GM18858 (cell line): ENCODE measurements at regions not wholly inside any gene's neighbourhood (a gene's known extent, or its start where the extent isn't known, plus 50 kb on each side); places are given as distances from the start of the nearest gene placed in this dataset.
"Not testable (repeated sequence)": the region's sequence is repeated elsewhere in the genome, so short reads cannot be mapped to it uniquely, and the experiment has no call there.

Experiments used
- ATAC-seq: cut with Tn5 transposase; IDR thresholded peaks from one replicate; pipeline ENCODE4 v1.9.1; 2021; ENCODE audit not compliant: unreplicated experiment

DNA sequence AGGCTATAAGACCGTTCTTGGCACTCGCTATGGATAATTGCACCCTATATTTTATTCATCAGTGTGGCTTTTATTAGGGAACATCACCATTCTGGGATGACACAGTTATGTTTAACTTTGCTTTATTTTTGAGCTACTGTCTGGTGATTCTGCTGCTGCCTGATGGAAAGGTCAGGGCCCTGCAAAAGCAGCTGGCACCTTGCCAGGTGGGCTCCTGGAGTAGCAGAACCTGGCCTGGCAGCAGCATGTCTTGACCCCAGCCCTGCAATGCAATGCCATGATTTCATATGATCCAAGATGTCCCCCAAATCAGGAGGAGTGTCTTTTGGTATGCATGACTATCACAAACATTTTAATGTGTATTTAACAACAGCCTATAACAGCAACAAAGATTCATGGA is 228.4 kb upstream of the RSPO3 start:
- no peak for ATAC-seq

- ATAC-seq, result no peak
These were observed 227.3 kb upstream of the RSPO3 start for GRCh38 chr6:126891158-126891557.

GRCh38 chr6:126892869-126893268 is 225.6 kb upstream of the RSPO3 start:
- not testable (repeated sequence) for ATAC-seq

DNA sequence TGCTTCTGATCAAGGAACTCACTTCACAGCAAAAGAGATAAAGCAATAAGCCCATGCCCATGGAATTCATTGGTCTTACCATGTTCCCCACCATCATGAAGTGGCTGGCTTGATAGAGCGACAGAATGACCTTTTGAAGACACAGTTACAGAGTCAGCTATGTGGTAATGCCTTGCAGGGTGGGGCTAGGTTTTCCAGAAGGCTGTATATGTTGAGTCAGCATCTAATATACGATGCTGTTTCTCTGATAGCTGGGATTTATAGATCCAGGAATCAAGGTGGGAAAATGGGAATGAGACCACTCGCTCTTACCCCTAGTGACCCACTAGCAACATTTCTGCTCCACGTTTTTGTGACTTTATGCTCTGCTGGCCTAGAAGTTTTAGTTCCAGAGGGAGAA is 220.7 kb upstream of the RSPO3 start:
- no peak for ATAC-seq

- ATAC-seq, result no peak
These were observed 214.3 kb upstream of the RSPO3 start for GRCh38 chr6:126904176-126904575.

GRCh38 chr6:126905917-126906316 is 212.6 kb upstream of the RSPO3 start:
- no peak for ATAC-seq

DNA sequence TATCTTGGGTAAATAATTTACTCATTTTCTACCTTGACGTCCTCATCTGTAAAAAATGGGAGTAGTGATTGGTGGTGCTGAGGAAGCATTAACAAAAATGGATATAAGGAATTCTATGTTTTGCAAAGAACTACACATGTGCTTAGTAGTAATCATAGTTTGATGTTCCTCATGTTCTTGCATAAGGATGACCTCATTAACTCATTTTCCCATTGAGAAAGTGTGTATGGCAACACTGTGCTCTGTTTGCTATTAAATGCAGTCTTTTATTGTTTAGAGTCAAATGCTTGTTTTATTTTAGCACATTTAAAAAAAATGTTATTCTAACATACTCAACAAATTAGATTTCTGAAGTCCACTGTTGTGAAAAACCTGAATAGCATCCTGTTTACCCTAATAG is 211.2 kb upstream of the RSPO3 start:
- ATAC-seq, result no peak

- ATAC-seq, result no peak
These were observed 210.5 kb upstream of the RSPO3 start for GRCh38 chr6:126907996-126908395.

- no peak for ATAC-seq
These were observed 209.0 kb upstream of the RSPO3 start for GRCh38 chr6:126909493-126909892.

- ATAC-seq, result no peak
These were observed 204.8 kb upstream of the RSPO3 start for GRCh38 chr6:126913651-126914050.

GRCh38 chr6:126914172-126914571 is 204.3 kb upstream of the RSPO3 start:
- ATAC-seq, result no peak

DNA sequence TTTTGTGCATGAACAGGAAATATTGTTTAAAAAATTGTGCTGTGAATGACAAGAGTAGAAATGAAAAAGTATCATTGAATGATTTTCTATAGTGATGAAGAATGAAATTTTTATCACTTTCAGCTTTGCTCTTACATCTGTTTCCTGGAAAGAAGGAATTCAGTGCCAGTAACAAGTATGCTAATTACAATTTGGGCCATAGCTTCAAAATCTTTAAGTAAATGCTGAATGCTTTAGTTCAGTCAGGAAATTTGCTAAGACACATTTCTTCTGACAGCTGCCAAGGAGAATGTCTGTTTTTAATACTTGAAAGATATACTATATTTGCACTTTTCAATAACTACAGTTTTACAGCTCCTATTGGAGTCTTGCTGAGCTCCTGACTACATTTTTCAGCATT is 203.7 kb upstream of the RSPO3 start:
- no peak for ATAC-seq

- ATAC-seq, result no peak
These were observed 198.5 kb upstream of the RSPO3 start for GRCh38 chr6:126919947-126920346.

DNA sequence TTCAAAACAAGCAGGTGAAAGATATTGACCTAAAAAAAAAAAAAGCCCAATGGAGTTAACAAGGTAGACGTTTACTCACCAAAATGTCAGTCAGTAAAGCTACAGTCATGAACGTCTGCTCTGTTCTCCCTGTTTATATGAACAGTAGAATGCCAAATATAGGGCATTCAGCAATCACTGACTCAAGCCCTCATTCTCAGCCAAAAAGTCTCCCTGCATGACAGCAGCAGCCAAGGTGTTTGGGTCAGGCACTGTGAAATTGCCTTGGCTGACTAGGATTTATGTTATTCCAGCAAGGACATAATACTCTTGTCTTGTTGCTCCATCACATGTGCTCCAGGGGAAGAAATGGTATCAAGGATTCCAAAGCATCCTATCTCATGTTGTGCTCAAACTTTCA is 194.7 kb upstream of the RSPO3 start:
- no peak for ATAC-seq

DNA sequence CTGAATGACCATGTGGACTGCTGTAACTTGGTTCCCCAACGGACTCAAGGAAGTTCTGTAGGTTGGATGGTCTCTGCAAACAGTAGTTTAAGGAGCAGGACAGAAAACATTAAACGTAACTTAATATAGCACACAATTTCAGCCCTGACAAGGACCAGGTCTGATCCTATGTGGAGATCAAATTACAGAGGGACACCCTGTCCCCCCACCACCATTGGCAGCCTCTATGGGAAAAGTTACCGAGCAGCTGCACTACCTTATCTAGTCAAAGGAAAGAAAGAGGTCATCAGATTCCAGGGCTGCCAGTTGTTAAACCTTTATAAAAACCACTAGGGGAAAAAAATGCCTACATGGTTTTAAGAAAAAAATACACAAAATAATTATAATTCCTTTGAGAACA is 191.5 kb upstream of the RSPO3 start:
- ATAC-seq, result no peak

GRCh38 chr6:126927841-126928240 is 190.6 kb upstream of the RSPO3 start:
- ATAC-seq, result no peak

DNA sequence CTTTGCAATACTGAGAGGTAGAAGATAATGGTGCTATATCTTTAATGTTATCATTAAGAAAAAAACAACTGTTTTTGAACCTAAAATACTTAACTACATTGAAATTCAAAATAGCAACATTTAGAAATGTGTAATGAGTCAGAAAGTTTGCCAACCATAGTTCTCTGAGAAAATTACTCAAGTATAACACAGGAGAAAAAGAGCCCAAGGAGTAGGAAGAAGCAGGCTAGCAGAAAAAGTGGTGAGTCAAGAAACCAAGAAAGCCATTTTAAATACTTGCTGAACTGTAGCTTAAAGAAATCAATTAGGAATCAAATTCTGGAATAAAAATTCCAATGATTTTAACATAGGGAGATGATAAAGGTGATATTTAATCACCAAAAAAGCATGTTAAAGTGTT is 181.0 kb upstream of the RSPO3 start:
- ATAC-seq, result no peak

DNA sequence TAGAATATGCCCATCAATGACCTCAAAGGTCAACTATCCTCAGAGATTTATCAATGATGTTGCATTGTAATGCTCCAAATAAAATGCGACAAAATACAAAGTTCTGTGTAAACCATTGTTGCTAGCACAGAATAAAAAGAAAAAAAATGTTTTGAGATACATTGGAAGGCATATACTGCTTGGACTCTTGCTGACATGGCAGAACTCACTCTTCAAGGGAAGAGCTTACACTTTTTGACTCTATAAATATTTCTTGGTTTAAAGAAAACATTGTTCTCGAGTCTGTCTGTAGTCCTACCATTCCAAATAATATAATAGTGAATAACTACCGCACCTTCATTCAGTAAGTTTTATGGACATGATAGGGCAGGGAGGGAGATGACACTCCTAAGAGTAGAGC is 178.7 kb upstream of the RSPO3 start:
- ATAC-seq, result no peak

DNA sequence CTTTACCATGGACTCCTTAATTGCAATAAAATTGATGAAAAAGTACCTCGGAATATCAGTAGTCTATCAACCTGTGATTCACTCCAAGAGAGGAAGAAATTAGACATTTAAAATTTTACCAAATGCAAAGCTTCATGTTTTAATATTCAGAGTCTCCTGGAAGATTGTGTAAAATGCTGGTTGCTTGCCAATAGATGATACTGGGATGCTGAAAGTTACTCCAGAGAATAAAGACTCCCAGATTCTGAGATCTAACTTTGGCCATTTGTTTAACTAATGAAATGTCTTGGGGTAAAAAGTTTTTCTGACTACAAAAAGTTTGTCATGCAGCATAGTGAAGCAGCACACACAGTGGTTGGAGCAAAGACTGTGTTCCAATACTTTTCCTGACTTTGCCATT is 176.7 kb upstream of the RSPO3 start:
- ATAC-seq, result no peak

GRCh38 chr6:126944512-126944911 is 174.0 kb upstream of the RSPO3 start:
- ATAC-seq, result no peak

DNA sequence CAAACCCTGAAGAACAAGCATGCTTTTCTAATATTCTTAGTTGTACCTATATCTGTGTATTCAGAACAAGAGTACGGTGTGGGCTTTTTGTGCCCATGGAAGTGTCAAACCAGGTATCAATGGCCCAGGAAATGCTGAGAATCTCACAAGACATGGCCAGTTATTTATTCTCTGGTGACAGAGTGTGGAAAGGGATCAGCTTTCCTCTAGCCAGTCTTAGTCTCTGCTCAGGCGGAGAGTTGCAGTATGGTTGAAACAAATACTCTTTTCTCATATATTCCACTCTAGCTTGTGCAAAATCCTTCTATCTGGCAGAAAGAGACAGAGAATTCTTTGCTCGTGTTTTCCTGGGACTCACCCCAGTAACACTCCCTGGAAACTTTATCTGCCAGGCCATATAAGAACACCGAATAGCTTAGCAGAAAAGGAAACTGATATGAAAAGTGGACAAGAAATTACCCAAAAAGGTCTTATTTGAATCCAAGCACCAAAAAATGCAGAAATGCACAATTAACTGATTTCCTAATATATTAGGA is 173.3 kb upstream of the RSPO3 start:
- ATAC-seq, result no peak

DNA sequence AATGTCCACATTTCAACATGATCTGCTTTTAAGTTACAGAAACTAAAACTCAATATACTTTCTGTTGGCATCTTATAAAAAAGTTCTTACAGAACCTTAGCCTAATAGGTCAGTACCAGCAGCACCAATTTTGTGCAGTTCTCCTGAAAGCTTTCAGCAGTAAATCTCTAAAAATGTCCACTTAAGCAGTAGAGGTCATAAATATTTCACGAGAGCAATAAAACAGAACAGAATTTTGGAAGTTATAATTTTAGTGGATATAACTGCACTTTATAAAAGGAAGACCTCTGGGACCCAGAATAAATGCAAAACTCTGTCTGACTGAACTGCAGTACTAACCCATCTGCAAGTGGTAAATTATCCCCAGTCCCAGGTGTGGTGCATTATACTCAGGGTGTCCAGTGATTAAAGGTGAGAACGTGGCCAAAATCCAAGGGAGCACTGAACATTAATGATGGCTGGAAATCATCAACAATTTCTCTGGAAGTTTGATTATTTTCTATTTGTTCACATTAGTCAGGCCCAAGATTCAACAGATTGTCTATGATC is 172.6 kb upstream of the RSPO3 start:
- no peak for ATAC-seq

- ATAC-seq, result no peak
These were observed 171.4 kb upstream of the RSPO3 start for GRCh38 chr6:126947070-126947469.

DNA sequence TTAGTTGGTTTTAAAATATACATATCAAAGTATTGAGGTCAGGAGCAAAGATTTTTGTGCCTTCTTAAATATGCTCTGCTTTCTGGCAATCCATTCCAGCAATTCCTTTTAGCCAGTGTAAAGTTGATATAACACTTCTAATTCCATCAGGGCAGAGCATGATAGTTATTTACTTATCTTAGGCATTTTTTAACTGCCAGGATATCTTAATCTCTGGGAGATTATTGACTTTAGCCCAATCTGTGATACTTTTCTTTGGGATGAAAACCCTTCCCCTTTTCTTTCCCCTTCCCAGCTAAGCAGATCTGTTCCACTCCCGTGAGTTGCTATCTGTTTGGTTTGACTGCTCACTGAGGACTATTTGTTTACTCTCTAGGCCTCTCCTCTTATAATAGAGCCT is 168.7 kb upstream of the RSPO3 start:
- no peak for ATAC-seq
